ENCODE measurements at regions not wholly inside any gene's neighbourhood (a gene's known extent, or its start where the extent isn't known, plus 50 kb on each side); places are given as distances from the start of the nearest gene placed in this dataset.

DNA sequence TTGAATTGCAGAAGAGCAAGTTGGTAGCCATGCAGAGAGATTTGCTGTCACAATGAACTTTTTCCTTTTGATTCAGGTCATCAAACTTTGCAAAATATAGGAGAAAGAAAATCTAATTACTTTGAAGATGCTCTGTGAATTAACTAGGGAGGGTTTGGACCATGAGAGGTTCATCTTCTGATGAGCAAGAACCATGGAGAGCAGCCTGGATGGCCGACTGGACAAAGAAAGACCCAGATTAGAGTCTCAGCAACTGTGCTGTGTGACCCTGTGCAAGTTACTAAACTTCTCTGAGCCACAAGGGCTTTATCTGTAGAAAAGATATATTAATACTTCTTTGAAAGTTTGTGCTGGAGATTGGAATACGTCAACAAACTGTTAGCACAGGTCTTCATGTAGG, 122.6 kb upstream of the ADAMTS18 start:
- TF ChIP-seq, protein P1, sequence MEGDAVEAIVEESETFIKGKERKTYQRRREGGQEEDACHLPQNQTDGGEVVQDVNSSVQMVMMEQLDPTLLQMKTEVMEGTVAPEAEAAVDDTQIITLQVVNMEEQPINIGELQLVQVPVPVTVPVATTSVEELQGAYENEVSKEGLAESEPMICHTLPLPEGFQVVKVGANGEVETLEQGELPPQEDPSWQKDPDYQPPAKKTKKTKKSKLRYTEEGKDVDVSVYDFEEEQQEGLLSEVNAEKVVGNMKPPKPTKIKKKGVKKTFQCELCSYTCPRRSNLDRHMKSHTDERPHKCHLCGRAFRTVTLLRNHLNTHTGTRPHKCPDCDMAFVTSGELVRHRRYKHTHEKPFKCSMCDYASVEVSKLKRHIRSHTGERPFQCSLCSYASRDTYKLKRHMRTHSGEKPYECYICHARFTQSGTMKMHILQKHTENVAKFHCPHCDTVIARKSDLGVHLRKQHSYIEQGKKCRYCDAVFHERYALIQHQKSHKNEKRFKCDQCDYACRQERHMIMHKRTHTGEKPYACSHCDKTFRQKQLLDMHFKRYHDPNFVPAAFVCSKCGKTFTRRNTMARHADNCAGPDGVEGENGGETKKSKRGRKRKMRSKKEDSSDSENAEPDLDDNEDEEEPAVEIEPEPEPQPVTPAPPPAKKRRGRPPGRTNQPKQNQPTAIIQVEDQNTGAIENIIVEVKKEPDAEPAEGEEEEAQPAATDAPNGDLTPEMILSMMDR (IDR thresholded peaks at IDR 0.05): no peak
- TF ChIP-seq EZH2 (IDR thresholded peaks at IDR 0.05): no peak
- no peak for TF ChIP-seq EZH2phosphoT487 (IDR thresholded peaks at IDR 0.05)

All from neural progenitor cell (in vitro differentiated cells).